ENCODE measurements at regions not wholly inside any gene's neighbourhood (a gene's known extent, or its start where the extent isn't known, plus 50 kb on each side); places are given as distances from the start of the nearest gene placed in this dataset.

- TF ChIP-seq CTCF (IDR thresholded peaks at IDR 0.05) (no peak), POLR2A (IDR thresholded peaks at IDR 0.05) (no peak)
Observed at GRCh38 chr2:38141501-38141900, 65.5 kb upstream of the CYP1B1 start.

Data from thyroid gland (tissue), 4 donors.